ENCODE measurements at regions not wholly inside any gene's neighbourhood (a gene's known extent, or its start where the extent isn't known, plus 50 kb on each side); places are given as distances from the start of the nearest gene placed in this dataset.

DNA sequence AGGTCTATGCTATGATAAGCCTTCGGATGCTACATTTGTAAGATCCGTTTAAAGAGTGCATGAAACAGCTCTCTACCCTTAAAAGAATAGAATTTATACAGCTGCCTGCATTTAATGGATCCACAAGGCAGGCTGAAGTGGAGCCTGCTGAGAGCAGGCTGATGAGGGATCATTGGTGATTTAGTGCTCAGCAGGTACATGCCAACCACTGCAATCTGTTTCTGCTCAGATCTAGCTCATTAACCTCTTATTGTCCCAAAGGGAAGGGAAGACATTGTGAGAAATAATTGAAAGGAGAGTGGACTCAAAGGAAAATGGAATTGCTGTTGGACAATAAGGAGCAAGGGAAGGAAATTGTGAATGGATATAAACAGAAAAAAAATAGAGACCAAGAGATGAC is 822.6 kb downstream of the TRIB2 start:
- Mint-ChIP-seq H3K4me1 (no peaks in the 10 kb centered on the region), H3K27me3 (no peaks in the 10 kb centered on the region), H3K4me3 (no peak overlapping the region), H3K27ac (no peak overlapping the region), H3K36me3 (ENCODE audit: low read depth) (no peaks in the 10 kb centered on the region)
- no peaks in the 10 kb centered on the region for H3K9me3 ChIP-seq (ENCODE audit: control insufficient read depth, low read length, poor library complexity, severe bottlenecking)
- DNase-seq (no peak), ATAC-seq (no peak)

DNA sequence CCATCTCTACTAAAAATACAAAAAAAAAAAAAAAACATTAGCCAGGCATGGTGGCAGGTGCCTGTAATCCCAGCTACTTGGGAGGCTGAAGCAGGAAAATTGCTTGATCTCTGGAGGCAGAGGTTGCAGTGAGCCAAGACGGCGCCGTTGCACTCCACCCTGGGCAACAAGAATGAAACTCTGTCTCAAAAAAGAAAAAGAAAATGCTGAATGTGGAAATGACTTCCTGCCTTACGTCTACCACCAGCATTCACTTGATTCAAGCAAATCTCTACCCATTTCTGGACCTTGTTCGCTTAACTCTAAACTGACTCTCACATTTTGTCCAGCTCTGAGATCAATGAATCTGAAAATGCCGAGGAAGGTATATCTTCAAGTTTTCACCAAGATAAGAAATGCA is 825.3 kb downstream of the TRIB2 start:
- ATAC-seq, result no peak
- H3K4me1 Mint-ChIP-seq, result no peaks in the 10 kb centered on the region
- H3K27me3 Mint-ChIP-seq, result no peaks in the 10 kb centered on the region
- H3K36me3 Mint-ChIP-seq (ENCODE audit: low read depth), result no peaks in the 10 kb centered on the region
- no peak for DNase-seq
- no peak overlapping the region for H3K27ac Mint-ChIP-seq
- H3K9me3 ChIP-seq (ENCODE audit: control insufficient read depth, low read length, poor library complexity, severe bottlenecking), result no peaks in the 10 kb centered on the region
- no peak overlapping the region for H3K4me3 Mint-ChIP-seq

DNA sequence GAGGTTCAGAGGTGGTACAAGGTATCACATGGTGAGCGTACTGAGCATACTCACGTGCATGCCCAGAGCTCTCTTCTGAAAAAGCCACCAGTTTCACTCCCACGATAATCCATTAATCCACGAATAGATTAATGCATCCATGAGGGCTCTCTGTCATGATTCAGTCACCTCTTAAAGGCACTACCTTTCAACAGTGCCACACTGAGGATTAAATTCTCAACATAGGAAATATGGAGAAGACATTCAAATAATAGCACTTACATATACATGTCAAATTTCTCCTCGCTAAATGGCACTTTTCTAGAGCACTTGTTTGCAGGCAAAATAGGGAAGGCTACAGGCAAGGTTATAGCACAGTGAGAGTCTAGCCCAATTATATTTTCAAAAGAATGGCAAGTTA is 825.9 kb downstream of the TRIB2 start:
- Mint-ChIP-seq H3K27me3 (no peaks in the 10 kb centered on the region), H3K36me3 (ENCODE audit: low read depth) (no peaks in the 10 kb centered on the region), H3K4me1 (no peaks in the 10 kb centered on the region), H3K4me3 (no peak overlapping the region), H3K27ac (no peak overlapping the region)
- DNase-seq (no peak), ATAC-seq (no peak)
- H3K9me3 ChIP-seq (ENCODE audit: control insufficient read depth, low read length, poor library complexity, severe bottlenecking), result no peaks in the 10 kb centered on the region

DNA sequence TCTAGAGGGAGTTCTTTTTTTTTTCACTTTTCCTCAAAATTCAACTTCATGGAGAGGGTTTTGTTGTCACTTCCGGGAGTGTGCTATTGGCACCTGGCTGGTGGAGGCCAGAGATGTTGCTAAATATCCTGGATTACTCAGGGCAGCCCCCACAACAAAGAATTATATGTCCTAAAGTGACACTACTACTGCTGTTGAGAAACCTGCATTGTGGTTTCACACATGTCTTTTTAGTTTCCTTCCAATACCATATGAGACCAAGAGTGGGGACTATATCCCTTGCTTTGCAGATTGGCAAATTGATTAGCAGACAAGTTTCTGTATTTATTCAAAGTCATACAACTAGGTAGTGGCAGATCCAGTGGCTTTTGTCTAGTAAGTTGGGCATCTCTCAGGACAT is 826.8 kb downstream of the TRIB2 start:
- Mint-ChIP-seq H3K4me3 (no peak overlapping the region), H3K27me3 (no peaks in the 10 kb centered on the region), H3K4me1 (no peaks in the 10 kb centered on the region), H3K27ac (no peak overlapping the region), H3K36me3 (ENCODE audit: low read depth) (no peaks in the 10 kb centered on the region)
- H3K9me3 ChIP-seq (ENCODE audit: control insufficient read depth, low read length, poor library complexity, severe bottlenecking), result no peaks in the 10 kb centered on the region
- ATAC-seq (no peak), DNase-seq (no peak)

DNA sequence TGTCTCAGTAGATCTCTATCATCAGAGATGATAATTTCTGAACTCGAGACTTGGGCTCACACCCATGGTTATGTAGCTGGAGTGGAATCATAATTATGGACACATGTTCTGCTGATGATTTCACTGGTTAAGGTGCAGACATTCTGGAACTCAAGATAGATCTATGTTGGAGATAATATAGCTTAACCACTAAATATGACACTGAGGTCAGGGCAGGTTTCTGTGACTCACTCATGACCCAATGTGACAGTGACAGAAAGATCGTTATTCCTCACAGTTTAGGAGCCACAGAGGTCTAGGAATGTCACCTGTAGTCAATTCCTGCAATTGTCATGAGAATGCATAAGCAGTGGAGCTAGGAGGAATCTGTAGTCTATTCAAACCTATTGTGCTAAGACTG is 828.6 kb downstream of the TRIB2 start:
- no peak for DNase-seq
- Mint-ChIP-seq H3K4me1 (no peaks in the 10 kb centered on the region), H3K27me3 (no peaks in the 10 kb centered on the region), H3K36me3 (ENCODE audit: low read depth) (no peaks in the 10 kb centered on the region), H3K4me3 (no peak overlapping the region), H3K27ac (no peak overlapping the region)
- ATAC-seq, result no peak
- no peaks in the 10 kb centered on the region for H3K9me3 ChIP-seq (ENCODE audit: control insufficient read depth, low read length, poor library complexity, severe bottlenecking)

DNA sequence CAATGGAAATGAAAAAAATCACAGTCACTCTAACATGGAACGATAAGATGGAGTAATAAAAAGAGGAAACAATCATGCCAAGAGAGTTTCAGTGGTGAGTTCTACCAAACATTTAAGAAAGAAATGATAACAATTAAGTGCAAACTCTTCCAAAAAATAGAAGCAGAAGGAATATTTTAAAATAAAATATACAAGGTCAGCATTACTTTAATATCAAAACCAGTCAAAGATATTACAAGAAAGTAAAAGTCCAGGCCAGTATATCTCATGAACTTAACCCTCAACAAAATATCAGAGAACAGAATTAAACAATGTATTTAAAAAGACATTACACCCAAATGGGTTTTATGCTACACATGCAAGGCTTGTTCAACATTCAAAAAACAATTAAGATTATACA is 829.4 kb downstream of the TRIB2 start:
- H3K4me3 Mint-ChIP-seq, result no peak overlapping the region
- ATAC-seq, result no peak
- H3K4me1 Mint-ChIP-seq, result no peaks in the 10 kb centered on the region
- no peaks in the 10 kb centered on the region for H3K36me3 Mint-ChIP-seq (ENCODE audit: low read depth)
- H3K27ac Mint-ChIP-seq, result no peak overlapping the region
- H3K27me3 Mint-ChIP-seq, result no peaks in the 10 kb centered on the region
- H3K9me3 ChIP-seq (ENCODE audit: control insufficient read depth, low read length, poor library complexity, severe bottlenecking), result no peaks in the 10 kb centered on the region
- no peak for DNase-seq

DNA sequence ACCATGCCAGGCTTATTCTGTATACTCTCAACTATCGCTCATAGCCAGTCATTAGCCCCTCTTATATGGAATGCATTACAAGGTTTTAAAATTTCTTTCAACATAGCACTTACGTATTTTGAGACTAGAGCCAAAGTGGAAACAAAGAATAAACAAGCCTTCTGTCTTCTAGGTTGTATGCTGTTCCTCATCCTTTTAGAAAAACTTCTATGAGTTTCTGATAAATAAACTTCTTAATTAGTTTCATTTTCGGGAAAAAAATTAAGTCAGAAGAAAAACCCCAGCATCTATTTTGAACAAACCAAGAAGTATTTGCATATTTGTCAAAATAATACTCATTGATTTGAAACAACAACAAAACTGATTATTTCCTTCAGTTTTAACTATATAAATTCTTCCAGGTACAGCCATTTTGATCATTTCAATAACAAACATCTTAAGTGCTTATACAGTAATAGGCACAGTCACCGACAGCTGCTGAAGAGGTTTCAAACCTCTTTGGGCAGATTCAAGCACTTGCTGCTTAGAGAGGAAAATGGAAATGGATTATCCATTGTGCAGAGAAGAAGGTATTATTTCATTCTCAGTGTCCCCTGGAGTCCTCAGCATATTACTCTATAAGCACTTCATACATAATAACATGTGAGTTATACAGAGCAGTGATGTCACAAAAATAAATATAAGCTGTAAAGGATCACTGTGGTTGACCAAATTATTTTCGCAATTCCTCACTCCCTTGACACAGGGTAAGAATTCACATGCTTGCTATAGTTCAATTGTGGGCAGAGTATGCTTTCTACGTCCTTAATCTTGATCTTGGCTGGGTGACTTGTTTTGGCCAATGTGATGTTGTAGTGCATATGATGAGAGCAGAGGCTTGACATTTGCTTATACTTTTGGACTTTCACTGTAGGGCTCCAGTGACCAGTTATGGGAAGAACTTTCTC is 833.8 kb downstream of the TRIB2 start:
- no peak for DNase-seq
- Mint-ChIP-seq H3K27ac (no peak overlapping the region), H3K27me3 (no peaks in the 10 kb centered on the region), H3K36me3 (ENCODE audit: low read depth) (no peaks in the 10 kb centered on the region), H3K4me3 (no peak overlapping the region), H3K4me1 (no peaks in the 10 kb centered on the region)
- H3K9me3 ChIP-seq (ENCODE audit: control insufficient read depth, low read length, poor library complexity, severe bottlenecking), result no peaks in the 10 kb centered on the region
- ATAC-seq, result no peak

DNA sequence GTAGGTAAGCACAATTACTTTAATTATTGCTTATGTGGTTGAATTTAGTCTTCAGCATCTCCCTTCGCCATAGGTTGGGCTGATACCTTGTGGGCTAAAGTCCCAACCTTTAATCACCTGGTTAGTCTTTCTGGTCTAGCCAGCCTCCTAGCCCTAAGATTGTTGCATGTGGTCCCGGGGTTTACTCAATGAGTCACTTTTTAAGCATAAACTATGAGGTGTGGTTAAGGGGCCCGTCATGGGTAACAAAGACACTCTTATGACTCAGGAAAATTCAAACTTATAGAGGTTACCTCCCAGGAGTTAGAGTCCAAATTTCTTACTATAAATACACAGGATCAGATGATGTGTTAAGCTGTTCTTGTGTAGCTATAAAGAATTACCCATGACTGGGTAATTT is 841.6 kb downstream of the TRIB2 start:
- H3K4me3 Mint-ChIP-seq, result no peak overlapping the region
- H3K27ac Mint-ChIP-seq, result no peak overlapping the region
- DNase-seq (no peak), ATAC-seq (no peak)
- no peaks in the 10 kb centered on the region for H3K27me3 Mint-ChIP-seq
- H3K36me3 Mint-ChIP-seq (ENCODE audit: low read depth), result no peaks in the 10 kb centered on the region
- no peaks in the 10 kb centered on the region for H3K9me3 ChIP-seq (ENCODE audit: control insufficient read depth, low read length, poor library complexity, severe bottlenecking)
- H3K4me1 Mint-ChIP-seq, result no peaks in the 10 kb centered on the region

DNA sequence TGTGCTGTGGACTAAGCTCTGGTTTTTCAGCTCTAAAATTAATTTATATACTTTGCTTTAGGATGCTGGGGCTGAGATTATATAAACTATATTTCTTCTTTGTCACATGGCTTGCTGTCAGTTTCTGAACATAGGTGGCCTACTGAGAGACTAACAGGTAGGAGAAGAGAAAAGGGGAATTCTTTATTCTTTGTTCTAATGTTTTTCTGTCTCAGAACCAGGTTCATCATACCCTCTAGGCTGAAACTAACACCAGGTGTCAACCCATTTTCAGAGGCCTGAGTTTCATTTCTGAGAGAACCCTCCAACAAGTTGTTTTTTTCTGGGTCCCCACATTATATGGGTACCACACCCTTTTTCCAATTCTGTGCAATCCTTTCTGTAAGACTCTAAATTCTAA is 843.6 kb downstream of the TRIB2 start:
- no peaks in the 10 kb centered on the region for H3K36me3 Mint-ChIP-seq (ENCODE audit: low read depth)

DNA sequence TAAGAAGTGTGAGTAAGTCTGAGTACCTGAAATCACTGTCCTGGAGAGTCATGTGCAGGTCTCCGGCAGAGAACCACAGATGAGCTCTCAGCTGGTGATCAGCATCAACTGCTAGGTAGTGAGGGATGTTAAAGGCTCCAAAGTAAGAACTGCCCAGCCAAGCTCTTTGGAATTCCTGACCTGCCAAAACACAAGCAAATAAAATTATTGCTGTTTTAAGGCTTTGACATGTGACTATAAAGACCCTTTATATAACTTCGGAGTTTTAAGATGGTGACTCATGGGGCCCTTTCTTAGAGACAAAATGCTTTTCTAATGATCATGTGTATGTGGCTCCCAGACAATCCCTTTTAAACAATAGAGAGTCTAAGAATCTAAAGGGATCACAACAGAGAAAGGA is 855.7 kb downstream of the TRIB2 start:
- DNase-seq (no peak), ATAC-seq (no peak)
- Mint-ChIP-seq H3K27me3 (no peaks in the 10 kb centered on the region), H3K4me3 (no peak overlapping the region), H3K36me3 (ENCODE audit: low read depth) (no peaks in the 10 kb centered on the region), H3K27ac (no peak overlapping the region), H3K4me1 (no peaks in the 10 kb centered on the region)
- no peaks in the 10 kb centered on the region for H3K9me3 ChIP-seq (ENCODE audit: control insufficient read depth, low read length, poor library complexity, severe bottlenecking)

More for the DNA sequence above, 843.6 kb downstream of the TRIB2 start:
- H3K27me3 Mint-ChIP-seq, result no peaks in the 10 kb centered on the region
- no peak overlapping the region for H3K4me3 Mint-ChIP-seq
- no peak for DNase-seq
- no peaks in the 10 kb centered on the region for H3K9me3 ChIP-seq (ENCODE audit: control insufficient read depth, low read length, poor library complexity, severe bottlenecking)
- H3K4me1 Mint-ChIP-seq, result no peaks in the 10 kb centered on the region
- ATAC-seq, result no peak
- H3K27ac Mint-ChIP-seq, result no peak overlapping the region

DNA sequence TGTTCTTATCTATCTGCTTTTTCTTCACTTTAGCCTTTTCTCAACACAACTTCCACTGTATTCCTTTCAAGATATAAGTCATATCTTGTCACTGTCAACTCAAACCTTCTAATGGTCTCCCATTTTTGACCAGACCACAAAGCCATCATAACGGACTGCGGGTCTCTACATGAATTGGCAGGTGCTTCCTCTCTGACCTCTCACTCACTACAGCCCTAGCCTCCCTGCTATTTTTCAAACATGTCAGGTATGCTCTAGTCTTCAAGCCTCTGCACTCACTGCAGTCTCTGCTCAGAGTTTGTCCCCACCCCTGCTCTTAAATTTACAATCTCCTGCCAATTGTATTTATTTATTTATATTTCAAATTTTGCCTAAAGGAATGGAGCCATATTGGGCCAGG is 858.1 kb downstream of the TRIB2 start:
- no peak overlapping the region for H3K27ac Mint-ChIP-seq
- no peaks in the 10 kb centered on the region for H3K27me3 Mint-ChIP-seq
- ATAC-seq (no peak), DNase-seq (no peak)
- no peaks in the 10 kb centered on the region for H3K9me3 ChIP-seq (ENCODE audit: control insufficient read depth, low read length, poor library complexity, severe bottlenecking)
- H3K4me3 Mint-ChIP-seq, result no peak overlapping the region
- no peaks in the 10 kb centered on the region for H3K4me1 Mint-ChIP-seq
- no peaks in the 10 kb centered on the region for H3K36me3 Mint-ChIP-seq (ENCODE audit: low read depth)

DNA sequence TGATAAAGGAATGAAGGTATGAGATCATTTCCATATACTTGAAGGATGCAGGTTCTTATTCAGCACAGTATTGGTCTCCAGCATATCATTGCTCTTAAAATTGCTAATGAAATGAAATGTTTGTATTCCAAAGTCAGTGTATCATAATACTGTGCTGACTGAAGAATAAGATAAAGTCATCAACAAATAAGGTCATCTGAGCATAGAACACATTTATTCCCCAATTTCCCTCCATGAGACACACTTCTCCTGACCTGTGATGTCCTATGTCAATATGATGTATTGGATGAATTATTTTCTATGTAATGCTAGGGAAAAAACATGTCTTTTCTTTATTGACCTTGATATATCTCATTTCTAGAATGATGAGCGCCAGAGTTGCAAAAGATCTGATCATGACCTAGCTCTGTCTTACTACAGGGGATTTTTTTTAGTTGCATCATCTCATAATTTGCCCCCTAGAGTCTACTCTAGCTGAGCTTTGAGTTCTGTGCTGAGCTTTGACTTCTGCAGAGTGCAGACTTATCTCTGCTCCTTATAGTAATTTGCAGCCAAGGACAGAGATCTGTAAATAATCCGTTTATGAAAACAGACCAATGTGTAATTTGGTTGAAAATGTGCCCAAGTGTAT is 859.8 kb downstream of the TRIB2 start:
- Mint-ChIP-seq H3K4me1 (no peaks in the 10 kb centered on the region), H3K36me3 (ENCODE audit: low read depth) (no peaks in the 10 kb centered on the region), H3K4me3 (no peak overlapping the region), H3K27me3 (no peaks in the 10 kb centered on the region), H3K27ac (no peak overlapping the region)
- no peak for ATAC-seq
- no peaks in the 10 kb centered on the region for H3K9me3 ChIP-seq (ENCODE audit: control insufficient read depth, low read length, poor library complexity, severe bottlenecking)
- no peak for DNase-seq

DNA sequence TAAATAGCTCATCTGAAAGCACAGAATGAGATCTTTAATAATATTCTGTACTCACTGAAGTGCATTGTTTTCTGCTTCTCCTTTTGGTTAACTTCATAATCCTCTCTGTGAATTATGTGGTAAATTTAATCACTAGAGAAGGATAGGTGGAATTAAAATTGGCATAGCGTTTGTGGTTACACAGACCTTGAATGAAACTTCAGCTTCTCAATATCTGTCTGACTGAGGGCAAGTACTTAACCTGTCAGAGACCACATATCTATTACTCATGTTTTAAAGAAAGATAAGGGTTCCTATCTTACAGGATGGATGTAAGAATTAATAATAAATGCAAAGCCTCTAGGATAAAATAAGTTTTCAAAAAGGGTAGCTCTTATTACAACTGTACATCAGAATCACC is 861.8 kb downstream of the TRIB2 start:
- no peak for ATAC-seq
- no peaks in the 10 kb centered on the region for H3K9me3 ChIP-seq (ENCODE audit: control insufficient read depth, low read length, poor library complexity, severe bottlenecking)
- DNase-seq, result no peak
- no peak overlapping the region for H3K4me3 Mint-ChIP-seq
- H3K36me3 Mint-ChIP-seq (ENCODE audit: low read depth), result no peaks in the 10 kb centered on the region
- no peaks in the 10 kb centered on the region for H3K4me1 Mint-ChIP-seq
- no peak overlapping the region for H3K27ac Mint-ChIP-seq
- no peaks in the 10 kb centered on the region for H3K27me3 Mint-ChIP-seq

DNA sequence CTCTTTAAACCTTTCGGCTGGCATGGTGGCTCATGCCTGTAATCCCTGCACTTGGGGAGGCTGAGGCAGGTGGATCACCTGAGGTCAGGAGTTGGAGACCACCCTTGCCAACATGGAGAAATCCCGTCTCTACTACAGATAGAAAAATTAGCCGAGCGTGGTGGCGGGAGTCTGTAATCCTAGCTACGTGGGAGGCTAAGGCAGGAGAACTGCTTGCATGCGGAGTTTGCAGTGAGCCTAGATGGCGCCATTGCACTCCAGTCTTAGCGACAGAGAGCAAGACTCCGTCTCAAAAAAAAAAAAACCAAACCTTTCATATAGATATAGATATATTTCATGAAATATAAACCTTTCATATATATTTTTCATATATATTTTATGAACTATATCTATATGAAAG is 864.7 kb downstream of the TRIB2 start:
- H3K4me1 Mint-ChIP-seq, result no peaks in the 10 kb centered on the region
- DNase-seq (no peak), ATAC-seq (no peak)
- H3K4me3 Mint-ChIP-seq, result no peak overlapping the region
- no peak overlapping the region for H3K27ac Mint-ChIP-seq
- no peaks in the 10 kb centered on the region for H3K36me3 Mint-ChIP-seq (ENCODE audit: low read depth)
- H3K9me3 ChIP-seq (ENCODE audit: control insufficient read depth, low read length, poor library complexity, severe bottlenecking), result no peaks in the 10 kb centered on the region
- H3K27me3 Mint-ChIP-seq, result no peaks in the 10 kb centered on the region
